GM10248 (cell line): ENCODE measurements at regions not wholly inside any gene's neighbourhood (a gene's known extent, or its start where the extent isn't known, plus 50 kb on each side); places are given as distances from the start of the nearest gene placed in this dataset.

ENCODE experiments used
- CTCF ChIA-PET: fragments of 300-600 bp; sonication (Branson Sonifier 250); formaldehyde crosslinking; extraction: SDS; loops from one replicate; lab custom pipeline; 2021; ENCODE audit warnings: antibody characterized with exemption; lab: Yijun Ruan, JAX
- POLR2A ChIA-PET: fragments of 350-650 bp; sonication (Branson Sonifier 250); formaldehyde crosslinking; extraction: SDS; loops from one replicate; lab custom pipeline; 2020; ENCODE audit warnings: antibody characterized with exemption; lab: Yijun Ruan, JAX
- DNase-seq: peaks from one replicate; pipeline ENCODE4 v3.0.0; 2012; ENCODE audit errors: extremely low spot score
- TF ChIP-seq, protein P1 (sequence below): IDR thresholded peaks from 2 replicates; pipeline ENCODE4 v1.5.1; 2012; ENCODE audit warnings: mild to moderate bottlenecking, low read depth; ENCODE audit errors: extremely low read depth, missing control alignments, control extremely low read depth

DNA sequence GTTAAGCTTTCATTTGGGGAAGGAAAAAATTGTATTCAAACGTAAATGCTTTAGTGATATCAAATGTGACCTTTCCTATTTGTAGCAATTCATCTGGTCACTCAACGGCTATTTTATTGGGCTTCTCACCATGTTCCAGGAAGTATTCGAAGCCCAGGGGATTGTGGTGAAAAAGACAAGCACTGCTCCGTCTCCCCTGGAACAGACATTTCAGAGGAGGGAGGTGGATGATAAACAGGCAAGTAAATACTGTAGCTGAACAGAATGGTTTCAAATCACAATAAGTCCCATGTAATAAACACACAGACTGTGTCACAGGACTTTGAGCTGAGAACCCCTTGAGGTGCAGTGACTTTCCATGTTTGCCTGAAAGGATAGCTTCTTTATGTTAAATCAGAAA is 464.7 kb upstream of the HNRNPA3 start:
- TF ChIP-seq, protein P1, sequence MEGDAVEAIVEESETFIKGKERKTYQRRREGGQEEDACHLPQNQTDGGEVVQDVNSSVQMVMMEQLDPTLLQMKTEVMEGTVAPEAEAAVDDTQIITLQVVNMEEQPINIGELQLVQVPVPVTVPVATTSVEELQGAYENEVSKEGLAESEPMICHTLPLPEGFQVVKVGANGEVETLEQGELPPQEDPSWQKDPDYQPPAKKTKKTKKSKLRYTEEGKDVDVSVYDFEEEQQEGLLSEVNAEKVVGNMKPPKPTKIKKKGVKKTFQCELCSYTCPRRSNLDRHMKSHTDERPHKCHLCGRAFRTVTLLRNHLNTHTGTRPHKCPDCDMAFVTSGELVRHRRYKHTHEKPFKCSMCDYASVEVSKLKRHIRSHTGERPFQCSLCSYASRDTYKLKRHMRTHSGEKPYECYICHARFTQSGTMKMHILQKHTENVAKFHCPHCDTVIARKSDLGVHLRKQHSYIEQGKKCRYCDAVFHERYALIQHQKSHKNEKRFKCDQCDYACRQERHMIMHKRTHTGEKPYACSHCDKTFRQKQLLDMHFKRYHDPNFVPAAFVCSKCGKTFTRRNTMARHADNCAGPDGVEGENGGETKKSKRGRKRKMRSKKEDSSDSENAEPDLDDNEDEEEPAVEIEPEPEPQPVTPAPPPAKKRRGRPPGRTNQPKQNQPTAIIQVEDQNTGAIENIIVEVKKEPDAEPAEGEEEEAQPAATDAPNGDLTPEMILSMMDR, result no peak
- POLR2A ChIA-PET, result no interaction called here
- no peak for DNase-seq
- CTCF ChIA-PET, result interaction anchor here (1.0 to 1.9 kb wide), 4 partner anchors 14 to 39 kb away, joined by 3 to 6 read pairs (median 4); no protein-coding TSS in a partner anchor

DNA sequence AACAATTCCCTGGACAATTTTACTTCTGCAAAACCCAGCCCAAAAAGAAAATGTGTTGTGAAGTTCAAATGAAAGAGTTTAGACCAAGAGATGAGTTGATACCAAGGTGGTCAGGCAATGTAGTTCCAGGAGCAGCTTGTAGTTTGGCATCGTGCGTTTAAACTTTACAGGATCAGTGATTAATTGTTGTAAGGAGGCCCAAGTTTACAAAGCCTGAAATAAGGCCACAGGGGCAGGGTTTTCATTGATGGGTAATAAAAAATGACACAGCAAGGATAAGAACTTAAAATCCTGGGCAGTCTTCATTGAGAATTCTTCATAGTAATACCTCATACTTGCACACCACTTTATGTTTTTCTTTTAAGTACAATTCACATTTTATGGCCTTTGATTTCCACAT is 463.9 kb upstream of the HNRNPA3 start:
- DNase-seq, result no peak
- TF ChIP-seq, protein P1, result no peak
- ChIA-PET POLR2A (no interaction called here), CTCF (interaction anchor here (1.0 to 1.9 kb wide), 4 partner anchors 15 to 39 kb away, joined by 3 to 6 read pairs (median 4); no protein-coding TSS in a partner anchor)

DNA sequence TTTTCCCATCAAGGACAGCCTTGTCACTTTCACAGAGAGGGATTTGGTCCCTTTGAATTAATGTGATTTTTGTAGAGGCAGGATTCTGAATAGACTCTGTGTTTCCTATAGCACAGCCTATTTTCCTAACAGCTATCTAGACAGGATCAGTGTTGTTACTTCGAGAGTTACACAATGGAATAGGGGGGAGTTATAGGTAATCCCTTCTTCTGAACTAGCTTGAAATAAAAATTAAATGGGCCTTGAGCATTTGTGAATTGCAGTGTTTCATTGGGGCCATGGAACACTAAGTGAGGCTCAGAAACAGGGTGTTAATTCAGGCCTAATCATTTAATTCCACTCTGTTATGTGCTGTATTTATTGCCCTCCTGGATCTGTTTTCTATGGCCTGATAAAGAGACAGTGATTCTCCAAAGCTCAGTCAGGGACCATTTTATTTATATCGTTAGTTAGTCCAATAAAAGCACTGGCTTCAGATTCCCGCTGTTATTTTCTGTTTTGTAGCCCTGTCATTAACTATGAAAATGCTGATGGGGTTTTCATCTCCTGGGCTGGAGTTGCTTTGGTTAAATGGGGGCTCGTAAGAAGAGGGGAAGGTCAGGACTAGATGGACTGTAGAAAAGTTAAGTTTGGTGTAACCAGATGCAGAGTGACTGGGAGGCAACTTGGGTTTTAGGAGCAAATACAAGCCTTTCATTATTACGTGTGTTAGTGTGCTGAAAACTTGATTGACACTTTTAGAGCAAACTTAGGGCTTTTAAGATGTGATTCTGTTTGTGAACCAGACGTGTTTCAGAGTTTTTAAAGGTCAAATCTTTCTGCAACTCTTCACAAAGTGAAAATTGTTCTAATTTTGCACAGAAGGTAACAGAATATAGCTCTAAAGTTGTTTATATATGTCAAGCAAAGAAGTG is 461.0 kb upstream of the HNRNPA3 start:
- POLR2A ChIA-PET, result no interaction called here
- TF ChIP-seq, protein P1, result no peak
- CTCF ChIA-PET, result interaction anchor here (1.3 to 1.4 kb wide), 2 partner anchors 8 to 13 kb away, joined by 3 read pairs; no protein-coding TSS in a partner anchor
- DNase-seq, result no peak

DNA sequence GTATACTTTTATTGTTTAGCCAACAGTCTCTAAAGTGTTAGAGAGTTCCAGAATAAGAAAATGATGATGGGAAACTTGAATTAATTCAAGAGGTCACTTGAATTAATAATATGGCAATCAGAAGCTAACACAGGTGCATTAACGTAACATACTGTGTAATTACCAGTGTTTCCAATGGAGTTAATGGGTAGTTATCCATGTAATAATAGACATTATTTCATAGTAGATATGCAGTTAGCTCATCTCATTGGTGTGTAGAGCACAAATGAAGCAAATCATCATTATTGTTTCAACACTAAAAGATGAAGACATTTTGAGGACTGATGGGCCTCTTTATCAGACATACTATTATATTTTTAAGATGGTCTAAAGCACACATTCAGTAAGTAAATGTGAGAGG is 460.3 kb upstream of the HNRNPA3 start:
- TF ChIP-seq, protein P1, result no peak
- ChIA-PET POLR2A (no interaction called here), CTCF (interaction anchor here (1.3 to 1.4 kb wide), 2 partner anchors 9 to 12 kb away, joined by 3 read pairs; no protein-coding TSS in a partner anchor)
- no peak for DNase-seq

DNA sequence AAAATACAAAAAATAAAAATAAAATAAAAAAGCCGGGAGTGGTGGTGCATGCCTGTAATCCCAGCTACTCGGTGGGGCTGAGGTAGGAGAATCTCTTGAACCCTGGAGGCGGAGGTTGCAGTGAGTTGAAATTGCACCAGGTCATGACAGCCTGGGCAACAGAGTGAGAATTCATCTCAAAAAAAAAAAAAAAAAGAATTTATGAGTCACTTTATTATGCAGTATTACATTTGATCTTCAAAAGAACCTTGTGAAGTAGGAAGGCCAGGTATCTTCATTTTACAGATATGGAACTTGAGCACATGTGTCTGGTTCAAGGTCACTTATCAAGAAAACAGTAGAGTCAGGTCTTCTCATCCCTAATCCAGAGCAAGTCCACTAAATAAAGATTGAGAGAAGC is 459.4 kb upstream of the HNRNPA3 start:
- ChIA-PET POLR2A (no interaction called here), CTCF (interaction anchor here (1.1 to 1.3 kb wide), 2 partner anchors 10 to 101 kb away, joined by 3 to 5 read pairs; no protein-coding TSS in a partner anchor)
- TF ChIP-seq, protein P1, result no peak
- DNase-seq, result no peak

DNA sequence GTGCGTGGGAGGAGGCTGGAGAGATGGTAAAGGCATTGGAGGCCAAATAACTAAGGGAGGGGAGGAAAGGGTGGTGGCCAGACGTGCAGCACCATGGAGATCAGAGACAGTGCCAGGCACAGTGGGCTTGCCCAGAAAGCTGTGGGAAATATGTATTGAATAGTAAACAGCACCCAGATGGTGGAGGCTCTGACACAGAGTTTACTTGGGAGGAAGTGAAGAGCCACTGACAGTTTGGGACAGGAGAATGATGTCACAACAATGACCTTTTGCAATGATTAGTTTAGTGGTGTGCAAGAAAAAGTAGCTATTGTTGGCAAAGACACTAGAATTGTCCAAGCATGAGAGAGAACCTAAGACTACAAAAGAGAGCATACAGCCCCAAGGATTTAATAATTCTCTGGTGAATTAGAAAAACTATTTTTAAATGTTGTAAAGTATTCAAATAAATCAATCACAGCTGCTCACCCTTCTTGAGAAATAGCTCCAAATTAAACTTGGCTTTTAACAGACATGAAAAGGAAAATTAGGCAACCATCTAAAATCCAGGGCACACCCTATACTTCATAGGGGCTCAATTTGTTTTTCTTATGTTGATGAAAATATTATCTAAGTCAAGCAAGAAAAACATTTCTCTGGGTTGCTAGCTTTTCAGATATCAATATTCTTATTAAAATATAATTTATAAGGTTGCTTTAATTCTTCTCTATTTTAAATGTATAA is 458.7 kb upstream of the HNRNPA3 start:
- TF ChIP-seq, protein P1, result no peak
- ChIA-PET CTCF (interaction anchor here (1.1 kb wide), 1 partner anchor 101 kb away, joined by 5 read pairs; no protein-coding TSS in a partner anchor), POLR2A (no interaction called here)
- no peak for DNase-seq
